Muscle of arm (tissue), 1 donor: ENCODE measurements at regions not wholly inside any gene's neighbourhood (a gene's known extent, or its start where the extent isn't known, plus 50 kb on each side); places are given as distances from the start of the nearest gene placed in this dataset.
A peak's percentile ranks its signal among the peaks of the same experiment; 100 is the strongest.

ENCODE experiments used
- DNase-seq: peaks from one replicate; pipeline ENCODE4 v3.0.0-alpha.2; 2013

- DNase-seq, result no peak
Observed at GRCh38 chr4:145427991-145428390, 53.7 kb upstream of the SMAD1 start.

- no peak for DNase-seq
Observed at GRCh38 chr4:145427221-145427620, 54.4 kb upstream of the SMAD1 start.

- DNase-seq, result no peak
Observed at GRCh38 chr4:145423017-145423708, 58.5 kb upstream of the SMAD1 start.

GRCh38 chr4:145420595-145421214 lies 60.9 kb upstream of the SMAD1 start:
- no peak for DNase-seq

GRCh38 chr4:145418739-145419138 lies 62.9 kb upstream of the SMAD1 start:
- no peak for DNase-seq

- DNase-seq, result no peak
Observed at GRCh38 chr4:145417348-145418130, 64.1 kb upstream of the SMAD1 start.

GRCh38 chr4:145414841-145415240 lies 66.8 kb upstream of the SMAD1 start:
- DNase-seq, result peak; percentile 69

- DNase-seq, result peak; percentile 71
Observed at GRCh38 chr4:145414226-145414625, 67.4 kb upstream of the SMAD1 start.

- DNase-seq, result no peak
Observed at GRCh38 chr4:145406970-145407369, 74.7 kb upstream of the SMAD1 start.

- peak; percentile 59 for DNase-seq
Observed at GRCh38 chr4:145404761-145405160, 76.9 kb upstream of the SMAD1 start.

- no peak for DNase-seq
Observed at GRCh38 chr4:145396581-145396980, 85.1 kb upstream of the SMAD1 start.

- no peak for DNase-seq
Observed at GRCh38 chr4:145390571-145390970, 91.1 kb upstream of the SMAD1 start.

- DNase-seq, result no peak
Observed at GRCh38 chr4:145389550-145389949, 92.1 kb upstream of the SMAD1 start.

GRCh38 chr4:145388043-145388442 lies 93.6 kb upstream of the SMAD1 start:
- DNase-seq, result no peak

GRCh38 chr4:145387079-145387478 lies 94.6 kb upstream of the SMAD1 start:
- no peak for DNase-seq

- DNase-seq, result no peak
Observed at GRCh38 chr4:145381163-145381562, 100.5 kb upstream of the SMAD1 start.

- no peak for DNase-seq
Observed at GRCh38 chr4:145380123-145380522, 101.5 kb upstream of the SMAD1 start.

GRCh38 chr4:145375416-145375815 lies 106.2 kb upstream of the SMAD1 start:
- no peak for DNase-seq

GRCh38 chr4:145352438-145353145 lies 129.1 kb upstream of the SMAD1 start:
- DNase-seq, result no peak

GRCh38 chr4:145351922-145352321 lies 129.7 kb upstream of the SMAD1 start:
- DNase-seq, result no peak

GRCh38 chr4:145351162-145351561 lies 130.5 kb upstream of the SMAD1 start:
- no peak for DNase-seq

- DNase-seq, result no peak
Observed at GRCh38 chr4:145348291-145348690, 133.4 kb upstream of the SMAD1 start.
